Activated naive CD8-positive, alpha-beta T cell treated with anti-CD3 and anti-CD28 coated beads for 36 hours (primary cell): ENCODE measurements at regions not wholly inside any gene's neighbourhood (a gene's known extent, or its start where the extent isn't known, plus 50 kb on each side); places are given as distances from the start of the nearest gene placed in this dataset.
A peak's percentile ranks its signal among the peaks of the same experiment; 100 is the strongest.
"Not testable (repeated sequence)": the region's sequence is repeated elsewhere in the genome, so short reads cannot be mapped to it uniquely, and the experiment has no call there.

Experiments used
- DNase-seq: peaks from one replicate; pipeline ENCODE4 v3.0.0; 2021
- H3K27ac Mint-ChIP-seq: one replicate; pipeline ENCODE4 v1.8.0; 2022; ENCODE audit warnings: mild to moderate bottlenecking, moderate library complexity, mixed read lengths
- H3K27me3 Mint-ChIP-seq: one replicate; pipeline ENCODE4 v1.8.0; 2022; ENCODE audit warnings: mild to moderate bottlenecking, mixed read lengths
- H3K36me3 Mint-ChIP-seq: one replicate; pipeline ENCODE4 v1.8.0; 2021; ENCODE audit warnings: mild to moderate bottlenecking, mixed read lengths
- H3K4me1 Mint-ChIP-seq: one replicate; pipeline ENCODE4 v1.8.0; 2021; ENCODE audit warnings: mixed read lengths
- H3K4me3 Mint-ChIP-seq: one replicate; pipeline ENCODE4 v1.8.0; 2022; ENCODE audit warnings: mild to moderate bottlenecking, moderate library complexity, mixed read lengths
- H3K9me3 Mint-ChIP-seq: one replicate; pipeline ENCODE4 v1.8.0; 2022; ENCODE audit warnings: mixed read lengths

DNA sequence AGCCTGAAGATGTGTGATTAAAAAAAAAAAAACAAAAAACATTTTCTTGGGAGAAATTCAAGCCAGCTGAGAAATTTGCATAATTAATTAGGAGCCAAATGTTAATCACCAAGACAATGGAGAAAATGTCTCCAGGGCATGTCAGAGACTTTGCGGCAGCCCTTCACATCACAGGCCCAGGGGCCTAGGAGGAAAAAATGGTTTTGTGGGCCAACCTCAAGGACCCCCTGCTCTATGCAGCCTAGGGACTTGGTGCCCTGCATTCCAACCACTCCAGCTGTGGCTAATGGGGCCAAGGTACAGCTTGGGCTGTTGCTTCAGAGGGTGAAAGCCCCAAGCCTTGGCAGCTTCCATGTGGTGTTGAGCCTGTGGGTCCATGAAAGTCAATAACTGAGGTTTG is 241.9 kb upstream of the THUMPD2 start:
- H3K27ac Mint-ChIP-seq, result no peak overlapping the region
- H3K4me1 Mint-ChIP-seq, result no peaks in the 10 kb centered on the region
- H3K9me3 Mint-ChIP-seq, result peaks cover 24% of the 10 kb centered on the region
- DNase-seq, result no peak
- H3K27me3 Mint-ChIP-seq, result peaks cover 12% of the 10 kb centered on the region
- no peaks in the 10 kb centered on the region for H3K36me3 Mint-ChIP-seq
- H3K4me3 Mint-ChIP-seq, result no peak overlapping the region

GRCh38 chr2:40016151-40016885 is 237.3 kb upstream of the THUMPD2 start:
- no peak overlapping the region for H3K4me3 Mint-ChIP-seq
- peaks cover 5% of the 10 kb centered on the region for H3K27me3 Mint-ChIP-seq
- no peaks in the 10 kb centered on the region for H3K4me1 Mint-ChIP-seq
- peaks cover 2% of the 10 kb centered on the region for H3K36me3 Mint-ChIP-seq
- DNase-seq, result no peak
- H3K9me3 Mint-ChIP-seq, result peaks cover 14% of the 10 kb centered on the region
- H3K27ac Mint-ChIP-seq, result no peak overlapping the region

DNA sequence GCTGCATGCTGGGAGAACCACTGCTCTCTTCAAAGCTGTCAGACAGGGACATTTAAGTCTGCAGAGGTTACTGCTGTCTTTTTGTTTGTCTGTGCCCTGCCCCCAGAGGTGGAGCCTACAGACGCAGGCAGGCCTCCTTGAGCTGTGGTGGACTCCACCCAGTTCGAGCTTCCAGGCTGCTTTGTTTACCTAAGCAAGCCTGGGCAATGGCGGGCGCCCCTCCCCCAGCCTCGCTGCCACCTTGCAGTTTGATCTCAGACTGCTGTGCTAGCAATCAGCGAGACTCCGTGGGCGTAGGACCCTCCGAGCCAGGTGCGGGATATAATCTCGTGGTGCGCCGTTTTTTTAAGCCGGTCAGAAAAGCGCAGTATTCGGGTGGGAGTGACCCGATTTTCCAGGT is 234.9 kb upstream of the THUMPD2 start:
- not testable (repeated sequence) for H3K36me3 Mint-ChIP-seq, H3K27ac Mint-ChIP-seq, DNase-seq, H3K4me3 Mint-ChIP-seq, H3K9me3 Mint-ChIP-seq, H3K27me3 Mint-ChIP-seq, H3K4me1 Mint-ChIP-seq

GRCh38 chr2:40004336-40004735 is 225.3 kb upstream of the THUMPD2 start:
- H3K27ac Mint-ChIP-seq, result no peak overlapping the region
- H3K4me3 Mint-ChIP-seq, result no peak overlapping the region
- no peaks in the 10 kb centered on the region for H3K9me3 Mint-ChIP-seq
- no peaks in the 10 kb centered on the region for H3K4me1 Mint-ChIP-seq
- peaks cover 10% of the 10 kb centered on the region for H3K27me3 Mint-ChIP-seq
- DNase-seq, result no peak
- no peaks in the 10 kb centered on the region for H3K36me3 Mint-ChIP-seq

DNA sequence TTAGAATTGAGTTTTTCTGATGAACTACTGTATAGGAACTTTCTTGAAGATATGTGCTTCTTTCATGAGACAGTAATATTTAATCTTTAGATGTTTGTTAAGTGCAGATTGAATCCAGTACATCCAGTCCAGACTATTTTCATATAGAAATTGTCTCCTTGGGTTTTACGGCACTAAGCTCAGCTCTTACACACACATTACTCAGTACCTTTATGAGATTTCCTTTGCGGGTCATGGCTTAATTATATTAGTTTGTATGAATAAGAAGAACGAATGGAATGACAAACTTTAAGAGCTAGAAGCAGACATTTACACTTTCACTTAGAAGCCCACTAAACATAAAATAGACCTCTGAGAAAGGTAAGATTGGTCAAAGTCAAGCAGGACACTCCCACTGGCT is 223.3 kb upstream of the THUMPD2 start:
- no peak overlapping the region for H3K4me3 Mint-ChIP-seq
- no peaks in the 10 kb centered on the region for H3K9me3 Mint-ChIP-seq
- H3K36me3 Mint-ChIP-seq, result no peaks in the 10 kb centered on the region
- no peak for DNase-seq
- peaks cover 10% of the 10 kb centered on the region for H3K27me3 Mint-ChIP-seq
- no peak overlapping the region for H3K27ac Mint-ChIP-seq
- H3K4me1 Mint-ChIP-seq, result peaks cover 3% of the 10 kb centered on the region

DNA sequence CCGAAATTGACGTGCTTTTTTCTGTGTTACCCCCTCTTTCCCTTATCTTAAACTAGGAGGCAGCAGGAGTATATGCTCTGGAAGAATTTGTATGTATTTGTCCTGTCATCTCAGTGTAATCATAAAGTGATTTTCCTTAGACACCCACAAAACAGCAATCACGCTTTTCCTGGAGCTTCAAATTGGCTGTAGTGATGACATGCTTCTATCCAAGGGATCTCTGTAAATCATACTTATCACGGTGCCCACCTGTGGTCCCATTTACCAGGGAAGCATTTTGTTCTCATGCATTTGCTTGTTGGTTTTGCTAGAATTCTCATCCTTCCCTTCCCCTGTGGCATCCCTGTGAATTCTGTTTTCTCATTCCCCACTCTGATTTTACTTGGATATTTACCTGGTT is 220.8 kb upstream of the THUMPD2 start:
- Mint-ChIP-seq H3K36me3 (no peaks in the 10 kb centered on the region), H3K9me3 (peaks cover 2% of the 10 kb centered on the region), H3K4me1 (peaks cover 10% of the 10 kb centered on the region), H3K27me3 (peaks cover 7% of the 10 kb centered on the region), H3K27ac (no peak overlapping the region), H3K4me3 (no peak overlapping the region)
- DNase-seq, result no peak

DNA sequence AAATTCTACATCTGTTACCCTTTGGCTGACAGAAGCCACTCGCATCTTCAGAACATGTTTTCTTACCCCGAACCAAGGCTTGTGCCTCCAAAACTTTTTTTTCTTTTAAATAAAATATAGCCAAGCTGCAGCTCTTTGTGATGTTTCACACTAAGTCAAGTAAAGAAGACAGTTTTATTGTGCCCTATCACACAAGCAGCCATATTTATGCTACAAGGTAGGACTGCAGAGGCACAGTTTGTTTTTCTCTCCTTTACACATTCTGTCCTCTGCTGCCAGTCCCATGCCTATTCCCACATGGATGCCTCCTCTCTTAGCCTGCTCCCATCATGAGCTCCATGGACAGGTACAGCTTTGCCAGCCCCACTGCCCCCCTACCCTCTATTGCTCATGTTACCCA is 219.6 kb upstream of the THUMPD2 start:
- peaks cover 4% of the 10 kb centered on the region for H3K27me3 Mint-ChIP-seq
- DNase-seq, result no peak
- H3K36me3 Mint-ChIP-seq, result no peaks in the 10 kb centered on the region
- H3K4me3 Mint-ChIP-seq, result no peak overlapping the region
- H3K9me3 Mint-ChIP-seq, result peaks cover 2% of the 10 kb centered on the region
- H3K27ac Mint-ChIP-seq, result no peak overlapping the region
- H3K4me1 Mint-ChIP-seq, result peaks cover 10% of the 10 kb centered on the region

DNA sequence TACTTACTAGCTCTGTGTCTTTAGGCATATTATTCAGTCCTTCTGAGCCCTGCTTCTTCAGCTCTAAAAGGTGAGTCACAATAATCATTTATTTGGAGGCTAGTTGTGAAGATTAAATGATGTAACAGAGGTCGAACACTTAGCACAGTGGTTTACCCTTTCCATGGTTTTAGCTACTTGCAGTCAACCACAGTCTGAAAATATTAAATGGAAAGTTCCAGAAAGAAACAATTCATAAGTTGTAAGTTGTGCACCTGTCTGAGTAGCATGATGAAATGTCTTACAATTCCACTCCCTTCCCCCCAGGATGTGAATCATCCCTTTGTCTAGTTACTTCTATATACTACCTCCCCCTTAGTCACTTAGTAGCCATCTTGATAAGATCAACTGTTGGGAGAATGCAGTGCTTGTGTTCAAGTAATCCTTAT is 217.6 kb upstream of the THUMPD2 start:
- Mint-ChIP-seq H3K36me3 (no peaks in the 10 kb centered on the region), H3K9me3 (peaks cover 2% of the 10 kb centered on the region), H3K4me1 (peaks cover 10% of the 10 kb centered on the region), H3K27ac (peak overlapping the region; percentile 77), H3K27me3 (peaks cover 4% of the 10 kb centered on the region), H3K4me3 (no peak overlapping the region)
- DNase-seq, result peak; percentile 1

- Mint-ChIP-seq H3K4me3 (no peak overlapping the region), H3K36me3 (no peaks in the 10 kb centered on the region), H3K27me3 (peaks cover under 1% of the 10 kb centered on the region), H3K9me3 (peaks cover 2% of the 10 kb centered on the region), H3K27ac (peak overlapping the region; percentile 77), H3K4me1 (peaks cover 10% of the 10 kb centered on the region)
- DNase-seq, result no peak
Measured at GRCh38 chr2:39995005-39995737, 216.1 kb upstream of the THUMPD2 start.

- DNase-seq, result no peak
- Mint-ChIP-seq H3K9me3 (peaks cover 2% of the 10 kb centered on the region), H3K36me3 (no peaks in the 10 kb centered on the region), H3K27ac (no peak overlapping the region), H3K4me1 (peaks cover 10% of the 10 kb centered on the region), H3K4me3 (no peak overlapping the region), H3K27me3 (no peaks in the 10 kb centered on the region)
Measured at GRCh38 chr2:39994151-39994550, 215.1 kb upstream of the THUMPD2 start.

DNA sequence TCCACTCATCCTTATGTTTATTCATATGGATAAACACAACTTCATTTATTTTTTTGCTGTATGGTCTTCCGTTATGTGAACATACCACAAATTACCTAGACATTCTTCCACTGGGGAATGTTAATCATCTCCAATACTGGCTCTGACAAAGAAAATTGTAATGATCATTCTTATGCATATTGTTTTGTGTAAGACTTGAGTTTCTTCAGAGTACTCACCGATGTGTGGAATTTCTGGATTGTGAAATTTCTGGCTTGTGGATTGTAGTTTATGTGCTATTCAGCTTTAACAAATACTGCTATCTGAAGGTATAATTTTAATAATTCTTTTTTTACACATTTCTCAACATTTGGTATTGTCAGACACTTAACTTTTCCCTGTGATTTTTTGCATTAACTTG is 212.2 kb upstream of the THUMPD2 start:
- H3K27me3 Mint-ChIP-seq, result no peaks in the 10 kb centered on the region
- no peaks in the 10 kb centered on the region for H3K36me3 Mint-ChIP-seq
- no peak overlapping the region for H3K27ac Mint-ChIP-seq
- no peak for DNase-seq
- H3K9me3 Mint-ChIP-seq, result no peaks in the 10 kb centered on the region
- no peak overlapping the region for H3K4me3 Mint-ChIP-seq
- H3K4me1 Mint-ChIP-seq, result peaks cover 5% of the 10 kb centered on the region

- no peaks in the 10 kb centered on the region for H3K9me3 Mint-ChIP-seq
- H3K4me3 Mint-ChIP-seq, result no peak overlapping the region
- H3K27ac Mint-ChIP-seq, result no peak overlapping the region
- no peak for DNase-seq
- H3K36me3 Mint-ChIP-seq, result no peaks in the 10 kb centered on the region
- H3K27me3 Mint-ChIP-seq, result peaks cover 3% of the 10 kb centered on the region
- no peaks in the 10 kb centered on the region for H3K4me1 Mint-ChIP-seq
Measured at GRCh38 chr2:39990335-39990900, 211.4 kb upstream of the THUMPD2 start.

DNA sequence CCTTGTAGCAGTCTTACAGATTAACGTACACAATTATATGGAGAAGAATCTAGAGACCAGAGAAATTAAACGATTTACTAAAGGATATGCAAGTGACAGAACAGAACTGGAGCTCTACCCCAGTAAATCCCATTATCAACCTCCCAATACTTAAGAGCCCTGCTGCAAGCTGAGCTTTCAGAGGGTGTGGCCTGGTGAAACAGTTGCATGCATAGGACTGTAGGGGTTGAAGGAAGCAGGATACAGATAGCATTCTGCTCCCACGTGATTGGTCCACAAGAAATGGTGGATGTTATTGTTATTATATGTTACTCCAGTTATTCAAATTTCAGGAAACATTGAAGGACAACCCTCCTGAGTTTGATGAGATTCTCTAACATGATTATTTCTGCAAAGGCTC is 210.8 kb upstream of the THUMPD2 start:
- no peaks in the 10 kb centered on the region for H3K4me1 Mint-ChIP-seq
- H3K36me3 Mint-ChIP-seq, result no peaks in the 10 kb centered on the region
- no peaks in the 10 kb centered on the region for H3K9me3 Mint-ChIP-seq
- H3K4me3 Mint-ChIP-seq, result no peak overlapping the region
- peaks cover 3% of the 10 kb centered on the region for H3K27me3 Mint-ChIP-seq
- H3K27ac Mint-ChIP-seq, result no peak overlapping the region
- DNase-seq, result no peak

- no peak overlapping the region for H3K4me3 Mint-ChIP-seq
- peaks cover 3% of the 10 kb centered on the region for H3K27me3 Mint-ChIP-seq
- H3K4me1 Mint-ChIP-seq, result no peaks in the 10 kb centered on the region
- no peaks in the 10 kb centered on the region for H3K9me3 Mint-ChIP-seq
- H3K27ac Mint-ChIP-seq, result no peak overlapping the region
- H3K36me3 Mint-ChIP-seq, result no peaks in the 10 kb centered on the region
- no peak for DNase-seq
Measured at GRCh38 chr2:39981883-39982311, 202.8 kb upstream of the THUMPD2 start.

DNA sequence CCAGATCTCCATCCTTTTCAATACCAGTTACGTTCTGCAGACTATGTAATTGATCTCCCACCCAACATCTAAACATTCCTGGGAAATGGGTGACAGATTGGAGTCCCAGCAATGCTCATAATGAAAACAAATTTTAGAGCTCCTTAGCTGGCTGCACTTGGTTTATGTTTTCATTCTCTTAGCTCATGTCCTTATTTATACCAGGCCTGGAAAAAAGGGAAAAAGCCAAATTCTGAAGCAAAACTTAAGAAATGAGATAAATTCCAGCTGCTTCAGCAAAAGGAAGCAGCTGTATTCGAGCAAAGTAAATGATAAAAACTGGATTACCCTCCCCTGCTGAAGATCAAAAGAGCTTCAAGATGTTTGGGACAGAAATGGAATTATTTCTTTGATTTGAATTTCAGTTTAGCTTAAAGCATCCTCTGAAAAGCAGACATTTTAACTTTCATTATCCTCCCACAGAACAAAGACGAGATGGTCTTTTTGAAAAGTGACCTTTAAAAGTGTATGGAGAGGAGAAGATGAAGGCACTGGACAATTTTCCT is 196.5 kb upstream of the THUMPD2 start:
- Mint-ChIP-seq H3K4me1 (no peaks in the 10 kb centered on the region), H3K27ac (no peak overlapping the region), H3K36me3 (no peaks in the 10 kb centered on the region), H3K9me3 (no peaks in the 10 kb centered on the region), H3K4me3 (no peak overlapping the region), H3K27me3 (no peaks in the 10 kb centered on the region)
- no peak for DNase-seq
